Kidney (tissue), 13 donors: ENCODE measurements at regions not wholly inside any gene's neighbourhood (a gene's known extent, or its start where the extent isn't known, plus 50 kb on each side); places are given as distances from the start of the nearest gene placed in this dataset.

Experiments
- DNase-seq, 5 donors: peaks; one replicate each; pipeline ENCODE4 v3.0.0-alpha.2; 2013 to 2020
- FAIRE-seq: peaks from 2 replicates; lab custom pipeline; 2012; peaks lifted over from hg19 to GRCh38; lab: Jason Lieb, UNC
- H3K27ac ChIP-seq, 2 donors: one replicate each; pipeline ENCODE4 v1.7.0; 2013; ENCODE audit warnings: low read depth in 2 of 2, low read length in 2 of 2, inconsistent platforms in 1 of 2
- H3K27me3 ChIP-seq: one replicate; pipeline ENCODE4 v1.7.1; 2013; ENCODE audit warnings: low read length, inconsistent platforms; ENCODE audit not compliant: control insufficient read depth, insufficient read depth
- H3K36me3 ChIP-seq, 3 donors: one replicate each; pipeline versions ENCODE4 v1.7.0 to v1.7.1; 2013; ENCODE audit warnings: low read length in 3 of 3, control low read depth in 1 of 3, inconsistent platforms in 1 of 3; ENCODE audit not compliant: insufficient read depth in 3 of 3, control insufficient read depth in 2 of 3
- H3K4me1 ChIP-seq, 3 donors: one replicate each; pipeline versions ENCODE4 v1.7.0 to v1.7.1; 2013; ENCODE audit warnings: low read length in 3 of 3, inconsistent platforms in 1 of 3, low read depth in 1 of 3; ENCODE audit not compliant: control insufficient read depth in 2 of 3, insufficient read depth in 2 of 3
- H3K4me3 ChIP-seq, 3 donors: one replicate each; pipeline versions ENCODE4 v1.7.0 to v1.8.1; 2013; ENCODE audit warnings: low read length in 3 of 3, control low read depth in 1 of 3, inconsistent platforms in 1 of 3
- H3K9ac ChIP-seq, 3 donors: one replicate each; pipeline versions ENCODE4 v1.7.0 to v1.7.1; 2013; ENCODE audit warnings: low read length in 3 of 3, control low read depth in 1 of 3, inconsistent platforms in 1 of 3
- H3K9me3 ChIP-seq, 3 donors: one replicate each; pipeline versions ENCODE4 v1.7.0 to v1.7.1; 2013; ENCODE audit warnings: low read length in 3 of 3, control low read depth in 1 of 3, inconsistent platforms in 1 of 3; ENCODE audit not compliant: control insufficient read depth in 2 of 3, insufficient read depth in 1 of 3
- CTCF ChIP-seq: IDR thresholded peaks from 3 replicates; pipeline ENCODE4 v1.5.1; 2012; ENCODE audit warnings: mild to moderate bottlenecking, moderate library complexity, borderline replicate concordance; ENCODE audit not compliant: insufficient read depth; ENCODE audit errors: extremely low read depth
- intact Hi-C: fragments of 100-400 bp; cut with DNase I; formaldehyde crosslinking; loops from one replicate; pipeline ENCODE4 v1.11.1; 2022
- donor health status: control.
- donor health status: control.
- donor health status: control.
- donor health status: control.
- donor health status: control.
- donor health status: DM: yes; HTN: yes; CAD: no.
- donor health status: Normal renal cell carcinoma (clear cell type).

- H3K27ac ChIP-seq: no peak overlapping the region
- no peak for FAIRE-seq
- H3K4me1 ChIP-seq: no peaks in the 10 kb centered on the region
- no peak overlapping the region for H3K4me3 ChIP-seq
- no peaks in the 10 kb centered on the region for H3K27me3 ChIP-seq
- intact Hi-C loops: no loop called here
- no peaks in the 10 kb centered on the region for H3K9me3 ChIP-seq
- H3K9ac ChIP-seq: no peak overlapping the region
- H3K36me3 ChIP-seq: no peaks in the 10 kb centered on the region
- no peak for TF ChIP-seq CTCF
- DNase-seq: no peak
Measured at GRCh38 chr3:18738393-18739098, 313.4 kb upstream of the SATB1 start.

- Histone ChIP-seq H3K4me1 (no peaks in the 10 kb centered on the region), H3K36me3 (no peaks in the 10 kb centered on the region), H3K4me3 (no peak overlapping the region), H3K9me3 (no peaks in the 10 kb centered on the region), H3K27ac (no peak overlapping the region), H3K27me3 (no peaks in the 10 kb centered on the region), H3K9ac (no peak overlapping the region)
- FAIRE-seq (no peak), DNase-seq (peak in 1 of 5 donors; percentile 12)
- intact Hi-C loops: no loop called here
- TF ChIP-seq CTCF: no peak
Measured at GRCh38 chr3:18735005-18735404, 309.9 kb upstream of the SATB1 start.

GRCh38 chr3:18734309-18734708 lies 309.2 kb upstream of the SATB1 start:
- no peaks in the 10 kb centered on the region for H3K27me3 ChIP-seq
- DNase-seq (no peak), FAIRE-seq (no peak)
- no peaks in the 10 kb centered on the region for H3K4me1 ChIP-seq
- H3K36me3 ChIP-seq: no peaks in the 10 kb centered on the region
- H3K4me3 ChIP-seq: no peak overlapping the region
- no peak overlapping the region for H3K27ac ChIP-seq
- TF ChIP-seq CTCF: no peak
- intact Hi-C loops: no loop called here
- no peak overlapping the region for H3K9ac ChIP-seq
- H3K9me3 ChIP-seq: no peaks in the 10 kb centered on the region

GRCh38 chr3:18732474-18732873 lies 307.3 kb upstream of the SATB1 start:
- Histone ChIP-seq H3K27ac (no peak overlapping the region), H3K9ac (no peak overlapping the region), H3K27me3 (no peaks in the 10 kb centered on the region), H3K9me3 (no peaks in the 10 kb centered on the region), H3K4me3 (no peak overlapping the region), H3K36me3 (no peaks in the 10 kb centered on the region), H3K4me1 (no peaks in the 10 kb centered on the region)
- DNase-seq: no peak
- intact Hi-C loops: no loop called here
- TF ChIP-seq CTCF: no peak
- no peak for FAIRE-seq
